ENCODE measurements at regions not wholly inside any gene's neighbourhood (a gene's known extent, or its start where the extent isn't known, plus 50 kb on each side); places are given as distances from the start of the nearest gene placed in this dataset.
"Not testable (repeated sequence)": the region's sequence is repeated elsewhere in the genome, so short reads cannot be mapped to it uniquely, and the experiment has no call there.

DNA sequence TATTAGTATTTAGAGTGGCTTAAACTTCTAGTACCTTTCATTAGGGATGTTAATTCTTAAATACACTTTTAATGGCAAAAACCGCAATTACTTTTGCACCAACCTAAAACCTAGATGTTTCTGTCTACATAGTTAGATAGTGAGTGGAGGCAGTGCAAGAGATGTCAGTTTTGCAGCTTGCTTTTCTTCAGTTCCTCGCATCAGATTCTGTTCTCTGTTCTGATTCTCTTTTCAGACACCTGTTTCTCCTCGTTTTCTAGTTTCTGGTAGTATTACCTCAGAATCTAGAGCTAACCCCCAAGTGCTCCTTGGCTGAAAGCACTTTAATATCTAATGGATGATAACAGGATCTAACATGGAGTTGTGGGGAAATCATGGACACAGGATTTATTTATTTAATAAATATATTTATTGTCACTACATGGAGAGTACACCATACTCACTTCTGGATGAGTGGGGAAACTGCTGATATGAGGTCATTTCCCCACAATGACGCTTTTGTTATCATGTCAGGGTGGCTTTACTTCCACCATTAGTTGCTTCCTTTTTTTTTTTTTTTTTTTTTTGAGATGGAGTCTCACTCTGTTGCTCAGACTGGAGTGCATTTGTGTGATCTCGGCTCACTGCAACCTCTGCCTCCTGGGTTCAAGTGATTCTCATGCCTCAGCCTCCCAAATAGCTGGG lies 184.4 kb downstream of the TP53TG3F start:
- H3K4me1 ChIP-seq (ENCODE audit: control insufficient read depth, insufficient read depth, low read length); H3K27ac ChIP-seq (ENCODE audit: low read length); intact Hi-C loops (cut with DNase I); H3K9me3 ChIP-seq (ENCODE audit: control insufficient read depth, low read length); ATAC-seq; H3K4me3 ChIP-seq (ENCODE audit: low read length); DNase-seq; H3K27me3 ChIP-seq (ENCODE audit: control insufficient read depth, insufficient read depth): not testable (repeated sequence)
- WGBS = 48% methylated on average over 5 of the region's 5 CpGs

- H3K27me3 ChIP-seq (ENCODE audit: control insufficient read depth, insufficient read depth); intact Hi-C loops (cut with DNase I); H3K27ac ChIP-seq (ENCODE audit: low read length); H3K9me3 ChIP-seq (ENCODE audit: control insufficient read depth, low read length); H3K4me1 ChIP-seq (ENCODE audit: control insufficient read depth, insufficient read depth, low read length); ATAC-seq; H3K4me3 ChIP-seq (ENCODE audit: low read length); DNase-seq: not testable (repeated sequence)
- 32% methylated on average over 2 of the region's 2 CpGs for WGBS
Measured at GRCh38 chr16:33646386-33646785, 187.0 kb downstream of the TP53TG3F start.

GRCh38 chr16:33655756-33656155 lies 196.3 kb downstream of the TP53TG3F start:
- H3K27me3 ChIP-seq (ENCODE audit: control insufficient read depth, insufficient read depth); H3K4me3 ChIP-seq (ENCODE audit: low read length); H3K4me1 ChIP-seq (ENCODE audit: control insufficient read depth, insufficient read depth, low read length); ATAC-seq; H3K27ac ChIP-seq (ENCODE audit: low read length); H3K9me3 ChIP-seq (ENCODE audit: control insufficient read depth, low read length); DNase-seq; intact Hi-C loops (cut with DNase I): not testable (repeated sequence)
- WGBS = 77% methylated on average over 6 of the region's 9 CpGs

GRCh38 chr16:33656394-33656793 lies 197.0 kb downstream of the TP53TG3F start:
- H3K4me1 ChIP-seq (ENCODE audit: control insufficient read depth, insufficient read depth, low read length); H3K9me3 ChIP-seq (ENCODE audit: control insufficient read depth, low read length); H3K4me3 ChIP-seq (ENCODE audit: low read length); H3K27ac ChIP-seq (ENCODE audit: low read length); DNase-seq; intact Hi-C loops (cut with DNase I); H3K27me3 ChIP-seq (ENCODE audit: control insufficient read depth, insufficient read depth): not testable (repeated sequence)
- ATAC-seq = peak; percentile 41 to 54
- no CpG with 5 or more reads among the region's 10 CpGs for WGBS

GRCh38 chr16:33657717-33658116 lies 198.3 kb downstream of the TP53TG3F start:
- H3K4me3 ChIP-seq (ENCODE audit: low read length); ATAC-seq; H3K27me3 ChIP-seq (ENCODE audit: control insufficient read depth, insufficient read depth); intact Hi-C loops (cut with DNase I); H3K27ac ChIP-seq (ENCODE audit: low read length); H3K9me3 ChIP-seq (ENCODE audit: control insufficient read depth, low read length); DNase-seq; H3K4me1 ChIP-seq (ENCODE audit: control insufficient read depth, insufficient read depth, low read length): not testable (repeated sequence)
- WGBS = no CpG with 5 or more reads among the region's 3 CpGs

DNA sequence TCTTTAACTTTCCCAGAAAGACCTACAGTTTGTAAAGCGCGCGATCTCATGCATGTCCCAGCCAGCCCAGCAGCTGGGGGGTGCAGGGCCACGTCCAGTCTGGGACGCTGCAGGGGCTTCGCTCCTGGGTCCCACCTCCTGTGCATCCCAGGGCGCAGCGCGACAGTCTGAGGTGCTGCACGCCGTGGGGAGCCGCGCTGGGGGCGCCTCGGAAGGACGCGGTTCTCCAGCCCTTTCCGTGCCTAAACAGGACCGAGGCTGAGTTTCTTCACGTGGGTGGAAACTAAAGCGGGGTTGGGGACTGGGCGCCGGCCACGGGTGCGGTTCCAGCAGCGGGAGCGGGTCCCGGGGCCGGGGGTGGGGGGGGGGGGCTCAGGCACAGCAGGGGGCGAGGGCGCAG lies 221.4 kb downstream of the TP53TG3F start:
- intact Hi-C loops (cut with DNase I); ATAC-seq: not testable (repeated sequence)

GRCh38 chr16:33700320-33700719 lies 240.9 kb downstream of the TP53TG3F start:
- H3K4me3 ChIP-seq (ENCODE audit: low read length); H3K27me3 ChIP-seq (ENCODE audit: control insufficient read depth, insufficient read depth); H3K9me3 ChIP-seq (ENCODE audit: control insufficient read depth, low read length); H3K27ac ChIP-seq (ENCODE audit: low read length); H3K4me1 ChIP-seq (ENCODE audit: control insufficient read depth, insufficient read depth, low read length); ATAC-seq; intact Hi-C loops (cut with DNase I); DNase-seq: not testable (repeated sequence)
- WGBS = 52% methylated on average over 2 of the region's 2 CpGs

More for the DNA sequence above, 221.4 kb downstream of the TP53TG3F start:
- 44% methylated on average over 31 of the region's 31 CpGs for WGBS
- not testable (repeated sequence) for H3K9me3 ChIP-seq (ENCODE audit: control insufficient read depth, low read length); DNase-seq; H3K4me1 ChIP-seq (ENCODE audit: control insufficient read depth, insufficient read depth, low read length); H3K27me3 ChIP-seq (ENCODE audit: control insufficient read depth, insufficient read depth); H3K4me3 ChIP-seq (ENCODE audit: low read length); H3K27ac ChIP-seq (ENCODE audit: low read length)

DNA sequence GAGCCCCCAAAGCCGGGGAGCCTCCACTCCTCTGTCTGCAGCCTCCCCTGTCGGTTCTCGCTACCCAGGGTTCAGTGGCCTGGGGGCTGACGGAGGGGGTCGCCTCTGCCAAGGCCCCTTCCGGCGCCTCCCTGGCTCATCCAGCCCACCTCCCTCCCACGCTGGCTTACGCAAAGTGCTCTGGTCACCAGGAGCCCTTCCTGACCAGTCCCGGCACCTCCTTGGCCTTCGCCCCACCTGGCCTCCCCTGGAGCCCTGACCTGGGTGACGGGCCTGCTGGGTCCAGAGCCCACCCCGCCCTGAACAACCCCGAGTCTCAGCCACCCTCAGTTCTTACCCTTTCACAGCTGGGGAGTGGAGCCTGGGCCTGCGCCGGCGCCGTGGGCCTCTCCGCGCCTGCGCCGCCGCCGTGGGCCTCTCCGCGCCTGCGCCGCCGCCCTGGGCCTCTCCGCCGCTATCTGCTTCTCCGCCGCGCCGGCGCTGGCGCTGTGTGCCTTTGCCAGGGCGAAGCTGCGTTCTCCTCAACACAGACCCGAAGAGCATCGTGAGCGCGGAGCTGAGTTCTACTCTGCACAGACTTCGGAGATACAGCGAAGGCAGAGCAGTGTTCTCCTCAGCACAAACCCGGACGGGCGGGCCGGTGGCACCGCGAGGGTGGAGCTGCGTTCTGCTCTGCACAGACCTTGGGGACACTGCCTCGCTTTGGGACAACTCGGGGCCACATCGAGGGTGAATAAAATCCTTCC lies 247.6 kb downstream of the TP53TG3F start:
- H3K9me3 ChIP-seq (ENCODE audit: control insufficient read depth, low read length); intact Hi-C loops (cut with DNase I); H3K4me1 ChIP-seq (ENCODE audit: control insufficient read depth, insufficient read depth, low read length); ATAC-seq; H3K27me3 ChIP-seq (ENCODE audit: control insufficient read depth, insufficient read depth); H3K4me3 ChIP-seq (ENCODE audit: low read length); H3K27ac ChIP-seq (ENCODE audit: low read length): not testable (repeated sequence)
- 60% methylated on average over 48 of the region's 55 CpGs for WGBS
- peak in 1 of 3 donors; percentile 20 for DNase-seq

DNA sequence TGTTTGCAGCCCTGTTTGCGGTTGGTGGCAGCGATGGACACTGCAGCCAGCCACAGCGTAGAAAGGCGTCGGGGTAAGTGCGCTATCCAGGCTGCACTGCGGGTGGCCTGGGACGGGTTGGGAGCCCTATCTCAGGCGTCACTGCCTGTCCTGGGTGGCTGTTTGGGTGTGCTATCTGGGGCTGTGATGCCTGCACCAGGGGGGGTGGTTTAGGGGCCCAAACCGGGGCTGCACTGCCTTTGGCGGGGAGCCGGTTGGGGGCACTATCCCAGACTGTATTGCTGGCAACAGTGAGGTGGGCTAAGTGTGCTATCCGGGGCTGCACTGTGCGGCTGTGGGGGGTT lies 248.2 kb downstream of the TP53TG3F start:
- H3K27me3 ChIP-seq (ENCODE audit: control insufficient read depth, insufficient read depth); H3K4me1 ChIP-seq (ENCODE audit: control insufficient read depth, insufficient read depth, low read length); H3K27ac ChIP-seq (ENCODE audit: low read length); H3K4me3 ChIP-seq (ENCODE audit: low read length); H3K9me3 ChIP-seq (ENCODE audit: control insufficient read depth, low read length); intact Hi-C loops (cut with DNase I); ATAC-seq: not testable (repeated sequence)
- peak in 1 of 3 donors; percentile 31 for DNase-seq
- 62% methylated on average over 14 of the region's 14 CpGs for WGBS

DNA sequence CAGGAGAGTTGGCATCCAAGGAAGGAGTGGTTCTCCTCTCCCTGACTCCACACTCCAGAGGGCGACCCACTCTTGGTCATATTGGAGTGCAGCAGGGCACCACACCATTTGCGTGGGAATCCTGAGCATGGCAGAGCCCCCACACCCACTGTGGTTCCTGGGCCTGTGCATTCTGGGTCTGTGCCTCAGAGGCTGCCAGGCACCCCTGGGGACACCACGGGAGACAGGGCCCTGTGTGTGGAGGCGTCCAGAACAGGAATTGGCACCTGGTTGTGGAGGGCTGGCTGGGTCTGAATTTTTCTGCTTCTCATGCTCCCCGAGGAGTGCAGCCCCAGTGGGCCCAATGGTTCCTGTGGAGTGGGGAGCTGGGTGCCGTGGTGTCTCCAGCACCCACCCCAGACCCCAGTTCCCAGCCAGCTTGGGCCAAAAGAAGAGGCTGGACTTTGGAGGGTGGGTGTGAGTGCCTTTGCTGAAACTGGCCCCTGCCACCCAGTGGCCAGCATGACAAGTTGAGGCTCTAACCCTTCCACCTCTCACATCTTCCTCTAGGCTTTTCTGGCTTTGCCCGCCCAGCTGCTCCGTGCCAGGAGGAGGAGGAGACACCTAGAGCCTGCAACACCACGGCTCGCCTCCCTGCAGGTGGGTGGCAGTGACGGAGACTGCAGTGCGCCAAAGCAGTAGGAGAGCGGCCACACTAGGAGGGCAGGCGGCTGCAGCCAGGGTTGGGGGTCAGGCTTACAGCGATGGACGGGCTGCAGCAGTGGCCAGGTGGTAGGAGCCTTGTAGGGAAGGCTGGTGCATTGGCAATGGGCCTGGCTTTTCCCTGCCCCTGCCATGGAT lies 250.7 kb downstream of the TP53TG3F start:
- H3K27ac ChIP-seq (ENCODE audit: low read length); ATAC-seq; H3K4me3 ChIP-seq (ENCODE audit: low read length); H3K27me3 ChIP-seq (ENCODE audit: control insufficient read depth, insufficient read depth); intact Hi-C loops (cut with DNase I); H3K9me3 ChIP-seq (ENCODE audit: control insufficient read depth, low read length); H3K4me1 ChIP-seq (ENCODE audit: control insufficient read depth, insufficient read depth, low read length): not testable (repeated sequence)
- peak in 1 of 3 donors; percentile 36 for DNase-seq
- WGBS = 90% methylated on average over 16 of the region's 16 CpGs

DNA sequence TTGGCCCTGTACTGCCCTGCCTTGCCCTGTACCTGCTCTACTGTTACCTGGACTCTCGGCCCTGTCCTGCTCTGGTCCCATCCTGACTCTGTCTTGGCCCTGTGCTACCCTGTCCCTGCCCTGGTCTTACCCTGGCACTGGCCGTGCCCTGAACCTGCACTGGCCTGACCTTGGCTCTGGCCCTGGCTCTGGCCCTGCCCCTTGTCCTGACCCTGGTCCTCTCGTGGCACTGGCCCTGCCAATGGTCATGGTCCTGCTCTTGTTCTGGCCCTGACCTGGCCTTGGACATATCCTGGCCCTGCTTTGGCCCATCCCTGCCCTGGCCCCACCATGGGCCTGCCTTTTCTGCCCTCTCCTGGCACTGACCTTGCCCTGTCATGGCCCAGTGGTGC lies 251.3 kb downstream of the TP53TG3F start:
- H3K27ac ChIP-seq (ENCODE audit: low read length); DNase-seq; ATAC-seq; H3K4me3 ChIP-seq (ENCODE audit: low read length); H3K4me1 ChIP-seq (ENCODE audit: control insufficient read depth, insufficient read depth, low read length); intact Hi-C loops (cut with DNase I); H3K27me3 ChIP-seq (ENCODE audit: control insufficient read depth, insufficient read depth); H3K9me3 ChIP-seq (ENCODE audit: control insufficient read depth, low read length): not testable (repeated sequence)
- 81% methylated on average over 3 of the region's 3 CpGs for WGBS
